ENCODE measurements at regions not wholly inside any gene's neighbourhood (a gene's known extent, or its start where the extent isn't known, plus 50 kb on each side); places are given as distances from the start of the nearest gene placed in this dataset.

GRCh38 chr2:120826260-120826648 lies 90.6 kb downstream of the GLI2 start:
- SMC1A ChIA-PET (ENCODE audit: uncharacterized antibody, unreplicated experiment): no interaction called here

More at GRCh38 chr2:120826260-120826648, 90.6 kb downstream of the GLI2 start:
- Histone ChIP-seq H3K4me2 (ENCODE audit: control insufficient read depth, insufficient read depth) (no peak overlapping the region), H3K9ac (ENCODE audit: control insufficient read depth, insufficient read depth, low read length) (no peak overlapping the region), H3K9me3 (replicated peaks; ENCODE audit: control insufficient read depth, insufficient read depth, low read length) (no peaks in the 10 kb centered on the region), H3K27ac (ENCODE audit: control insufficient read depth, insufficient read depth) (no peak overlapping the region), H3K79me2 (ENCODE audit: control insufficient read depth, insufficient read depth, low read length) (no peaks in the 10 kb centered on the region), H3K36me3 (ENCODE audit: control insufficient read depth in 2 of 2, insufficient read depth in 2 of 2, low read length in 1 of 2) (no peaks in the 10 kb centered on the region), H3K4me3 (no peak overlapping the region), H3K4me1 (ENCODE audit: control insufficient read depth, insufficient read depth, low read length) (no peaks in the 10 kb centered on the region), H4K20me1 (ENCODE audit: control insufficient read depth, insufficient read depth) (no peaks in the 10 kb centered on the region), H3K27me3 (replicated peaks in 1 of 2; ENCODE audit: control insufficient read depth in 2 of 2, insufficient read depth in 2 of 2, low read length in 1 of 2) (peaks cover 2% of the 10 kb centered on the region in 2 experiments; a peak in 2 of 4 replicates), H2AFZ (ENCODE audit: control insufficient read depth, low read depth, low read length) (no peak overlapping the region)
- no peak for FAIRE-seq
- WGBS (ENCODE audit: insufficient coverage, insufficient replicate concordance, low lambda C conversion rate, missing lambda C conversion rate): 25% methylated on average over 10 of the region's 10 CpGs
- no peak for ATAC-seq
- RAD21 ChIA-PET (ENCODE audit: unreplicated experiment): no interaction called here
- no peak for DNase-seq (ENCODE audit: low read depth, low spot score)
- CTCF ChIA-PET: no interaction called here
- no TSS peak for BruUV-seq (replicated peaks)
- intact Hi-C loops (cut with micrococcal nuclease; ENCODE audit: unreplicated experiment) (no loop called here), in situ Hi-C loops (cut with MboI) (no loop called here)
- POLR2A ChIA-PET: no interaction called here
- TF ChIP-seq IRF4 (IDR thresholded peaks at IDR 0.05; ENCODE audit: low read depth, low read length) (no peak), HCFC1 (IDR thresholded peaks at IDR 0.05; ENCODE audit: low read length) (no peak), HDAC6 (IDR thresholded peaks at IDR 0.05; ENCODE audit: unreplicated experiment) (no peak), ZNF274 (IDR thresholded peaks at IDR 0.05; ENCODE audit: insufficient read depth, insufficient read length) (no peak), BRCA1 (IDR thresholded peaks at IDR 0.05; ENCODE audit: low read depth, low read length) (no peak), RAD21 (IDR thresholded peaks at IDR 0.05; ENCODE audit: insufficient read depth, low read depth, low read length) (no peak), ATF3 (IDR thresholded peaks at IDR 0.05; ENCODE audit: borderline replicate concordance, extremely low read depth, low read depth, low read length) (no peak), PRDM15 (CRISPR knock-in tag; IDR thresholded peaks at IDR 0.05) (no peak), ESRRA (IDR thresholded peaks at IDR 0.05; ENCODE audit: low read length) (no peak), KAT2A (conservative IDR thresholded peaks at IDR 0.05; ENCODE audit: control insufficient read depth, low read depth, low read length) (no peak)
